ENCODE measurements at regions not wholly inside any gene's neighbourhood (a gene's known extent, or its start where the extent isn't known, plus 50 kb on each side); places are given as distances from the start of the nearest gene placed in this dataset.

DNA sequence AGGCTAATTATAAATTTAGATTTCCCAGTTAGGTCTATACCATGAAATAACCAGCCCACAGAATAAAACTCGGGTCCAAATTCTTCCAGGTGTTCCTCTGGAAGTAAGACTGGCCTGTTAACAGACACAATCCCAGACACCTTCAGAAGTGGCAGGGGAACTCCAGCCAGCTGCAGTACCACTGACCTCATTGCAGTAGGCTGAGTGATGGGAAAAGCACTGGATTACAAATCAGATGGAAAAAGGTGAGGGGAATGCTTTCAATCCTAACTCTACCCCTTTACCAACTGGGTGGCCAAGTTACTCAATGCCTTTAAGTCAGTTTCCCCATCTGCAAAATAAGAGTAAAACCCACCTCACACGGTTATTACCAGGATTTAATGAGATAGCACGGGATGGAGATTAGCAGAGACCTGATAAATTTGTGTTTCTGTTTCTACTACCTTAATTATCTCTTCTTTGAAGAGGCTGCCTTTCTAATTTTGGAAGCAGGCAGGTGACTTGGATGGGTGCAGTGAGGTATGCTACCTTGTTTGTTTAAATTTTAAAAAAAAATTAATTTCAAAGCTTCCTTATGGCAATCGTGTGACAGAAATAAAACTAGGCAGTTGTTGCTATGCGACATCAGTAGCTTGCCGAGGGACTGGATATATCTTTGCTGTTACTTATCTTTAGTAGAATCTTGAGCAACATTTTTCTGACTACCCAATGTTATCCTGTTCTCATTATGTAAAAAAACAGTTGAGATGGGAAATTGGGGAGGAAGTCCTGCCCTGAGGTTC, 167.3 kb upstream of the GRIN2B start:
- no peak for DNase-seq (ENCODE audit: low read depth, low spot score)

GRCh38 chr12:14153803-14154202, 172.4 kb upstream of the GRIN2B start:
- DNase-seq (ENCODE audit: low read depth, low spot score) = no peak

- no peak for DNase-seq (ENCODE audit: low read depth, low spot score)
These were observed 175.2 kb upstream of the GRIN2B start for GRCh38 chr12:14156606-14157005.

DNA sequence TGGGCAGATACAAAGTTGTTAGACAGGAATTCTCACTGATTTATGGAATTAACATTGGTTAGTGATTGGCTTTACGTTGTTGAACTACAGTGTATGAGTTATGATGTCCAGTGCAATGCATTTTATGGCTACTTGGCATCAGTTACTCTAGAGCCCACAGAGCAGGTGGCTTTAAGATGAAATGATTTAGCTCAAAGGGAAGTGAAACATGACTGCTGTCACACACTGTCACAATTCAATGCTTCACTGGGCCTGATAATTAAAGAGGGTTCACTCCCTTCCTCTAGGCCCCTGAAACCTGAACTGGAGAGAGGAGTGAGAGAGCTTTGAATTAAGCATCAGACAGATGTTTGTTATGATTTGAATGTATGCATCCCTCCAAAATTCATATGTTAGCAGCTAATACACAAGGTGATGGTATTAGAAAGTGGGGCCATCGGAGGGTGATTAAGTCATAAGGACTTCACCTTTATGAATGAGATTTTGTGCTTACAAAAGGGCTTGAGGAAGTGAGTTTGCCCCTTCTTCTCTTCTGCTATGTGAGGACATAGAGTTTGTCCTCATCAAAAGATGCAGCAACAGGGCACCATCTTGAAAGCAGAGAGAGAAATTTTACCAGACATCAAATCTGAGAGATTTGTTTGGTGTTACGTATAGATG, 175.8 kb upstream of the GRIN2B start:
- DNase-seq (ENCODE audit: low read depth, low spot score) = no peak

- no peak for DNase-seq (ENCODE audit: low read depth, low spot score)
These were observed 182.9 kb upstream of the GRIN2B start for GRCh38 chr12:14164266-14164665.

DNA sequence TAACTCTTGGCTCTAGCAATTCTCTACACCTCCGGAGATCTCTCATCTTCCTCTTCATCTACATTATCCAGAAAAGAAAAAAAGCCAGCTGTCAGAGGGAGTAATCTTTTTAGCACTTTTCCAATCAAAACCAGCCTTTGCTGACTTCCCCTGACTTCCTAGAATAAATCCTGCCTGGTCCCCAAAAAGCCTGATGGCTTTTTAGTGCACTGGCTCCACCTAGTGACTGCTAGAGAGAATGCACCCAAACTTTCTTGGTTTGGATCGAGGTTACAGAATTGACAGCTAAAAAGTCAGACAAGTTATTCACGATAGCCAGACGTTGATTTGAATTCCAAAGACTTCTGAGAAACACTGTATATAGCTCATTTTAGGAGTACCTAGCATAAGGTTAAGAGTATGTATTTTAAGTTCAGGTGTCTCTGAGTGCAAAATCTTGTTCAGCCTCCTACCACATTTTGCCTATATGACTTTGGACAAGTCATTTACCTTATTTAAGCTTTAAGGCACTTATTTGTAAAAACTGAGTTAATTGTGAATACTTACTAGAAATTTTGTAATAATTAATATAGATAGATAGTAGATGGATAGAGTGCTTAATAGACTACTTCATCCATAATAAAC, 185.7 kb upstream of the GRIN2B start:
- peak; percentile 28 for DNase-seq (ENCODE audit: low read depth, low spot score)

- DNase-seq (ENCODE audit: low read depth, low spot score) = no peak
These were observed 187.9 kb upstream of the GRIN2B start for GRCh38 chr12:14169281-14169680.

GRCh38 chr12:14171106-14171505, 189.7 kb upstream of the GRIN2B start:
- no peak for DNase-seq (ENCODE audit: low read depth, low spot score)

GRCh38 chr12:14175206-14175605, 190.3 kb upstream of the ATF7IP start:
- DNase-seq (ENCODE audit: low read depth, low spot score) = no peak

DNA sequence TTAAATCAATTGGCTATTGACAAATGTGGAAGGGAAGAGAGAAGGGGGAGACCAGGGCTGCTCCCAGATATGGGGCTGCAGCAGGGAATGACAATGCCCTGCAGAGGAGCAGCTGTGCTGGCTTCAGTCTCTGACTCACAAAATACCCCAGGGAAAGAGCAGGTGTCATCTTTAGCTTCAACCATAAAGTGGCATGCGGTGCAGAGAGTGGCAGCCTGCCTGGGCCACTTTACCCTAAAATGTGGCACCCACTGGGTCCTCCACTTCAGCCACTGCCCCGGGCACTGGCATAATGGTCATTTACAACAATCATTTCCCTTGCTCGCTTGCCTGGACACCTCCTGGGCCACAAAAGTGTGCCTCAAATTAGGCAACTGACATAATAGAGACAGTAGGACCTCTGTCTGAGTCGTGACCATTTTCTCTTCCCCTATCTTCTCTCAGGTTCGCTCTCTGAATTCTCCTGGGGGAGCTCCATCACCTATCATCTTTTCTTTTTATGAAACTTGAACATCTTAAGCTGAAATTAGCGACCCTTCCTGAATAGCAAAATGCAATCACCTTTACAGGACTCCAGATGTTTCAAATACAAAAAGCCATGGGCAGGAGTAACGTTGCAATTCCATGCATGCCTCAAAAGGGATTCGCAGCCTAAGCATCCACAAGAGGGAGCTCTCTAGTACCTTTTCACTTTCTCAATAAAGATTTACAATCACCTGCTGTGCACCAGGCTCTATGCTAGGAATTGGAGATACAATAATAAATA, 179.9 kb upstream of the ATF7IP start:
- DNase-seq (ENCODE audit: low read depth, low spot score) = peak; percentile 10

DNA sequence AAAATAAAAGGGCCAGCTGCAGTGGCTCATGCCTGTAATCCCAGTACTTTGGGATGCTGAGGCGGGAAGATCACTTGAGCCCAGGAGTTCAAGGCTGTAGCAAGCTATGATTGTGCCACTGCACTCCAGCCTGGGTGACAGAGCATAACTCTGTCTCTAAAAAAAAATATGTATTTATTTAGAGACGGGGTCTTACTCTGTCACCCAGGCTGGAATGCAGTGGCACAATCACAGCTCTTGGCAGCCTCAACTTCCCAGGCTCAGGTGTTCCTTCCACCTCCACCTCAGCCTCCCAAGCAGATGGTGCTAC, 179.3 kb upstream of the ATF7IP start:
- no peak for DNase-seq (ENCODE audit: low read depth, low spot score)

- DNase-seq (ENCODE audit: low read depth, low spot score) = no peak
These were observed 178.5 kb upstream of the ATF7IP start for GRCh38 chr12:14187002-14187401.

GRCh38 chr12:14187966-14188365, 177.5 kb upstream of the ATF7IP start:
- DNase-seq (ENCODE audit: low read depth, low spot score) = no peak

GRCh38 chr12:14188744-14189143, 176.7 kb upstream of the ATF7IP start:
- DNase-seq (ENCODE audit: low read depth, low spot score) = no peak

GRCh38 chr12:14190694-14191093, 174.8 kb upstream of the ATF7IP start:
- DNase-seq (ENCODE audit: low read depth, low spot score) = no peak

DNA sequence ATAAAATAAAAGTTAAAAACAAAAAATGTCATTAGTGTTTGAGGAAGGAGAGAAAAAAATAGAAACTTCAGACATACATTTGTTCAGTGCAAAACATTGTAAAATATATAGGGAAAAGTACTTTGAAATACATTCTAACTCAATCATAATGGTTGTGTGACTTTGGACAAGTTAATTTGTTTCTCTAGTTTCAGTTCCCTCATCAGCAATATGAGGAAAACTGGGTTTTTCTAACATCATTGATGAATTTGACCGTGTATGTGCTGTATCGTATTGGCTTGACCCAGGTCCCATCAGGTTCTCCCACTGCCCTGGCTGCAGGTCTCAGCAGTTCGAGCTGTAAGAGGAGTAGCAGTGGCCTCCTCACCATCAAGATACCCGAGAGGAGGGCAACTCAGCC, 173.9 kb upstream of the ATF7IP start:
- no peak for DNase-seq (ENCODE audit: low read depth, low spot score)

- no peak for DNase-seq (ENCODE audit: low read depth, low spot score)
These were observed 171.8 kb upstream of the ATF7IP start for GRCh38 chr12:14193639-14194038.

DNA sequence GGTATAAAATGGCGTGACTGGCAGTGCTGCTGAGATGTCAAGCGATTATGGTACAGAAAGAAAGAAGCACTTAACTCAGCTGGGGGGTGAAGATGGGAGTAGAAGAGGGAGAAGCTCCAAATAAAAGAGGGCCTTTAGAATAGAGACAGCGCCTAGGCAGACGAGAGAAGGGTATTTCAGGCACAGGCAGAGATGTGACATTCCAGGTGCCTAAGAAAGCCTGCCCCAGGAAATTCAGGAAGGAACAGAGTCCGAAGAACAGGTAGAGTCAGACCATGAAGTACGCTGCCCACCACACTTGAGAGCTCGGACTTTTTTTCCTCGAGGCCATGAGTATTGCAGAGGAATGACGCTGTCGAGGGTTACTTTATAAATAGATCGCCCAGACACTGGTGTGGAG, 170.9 kb upstream of the ATF7IP start:
- no peak for DNase-seq (ENCODE audit: low read depth, low spot score)

DNA sequence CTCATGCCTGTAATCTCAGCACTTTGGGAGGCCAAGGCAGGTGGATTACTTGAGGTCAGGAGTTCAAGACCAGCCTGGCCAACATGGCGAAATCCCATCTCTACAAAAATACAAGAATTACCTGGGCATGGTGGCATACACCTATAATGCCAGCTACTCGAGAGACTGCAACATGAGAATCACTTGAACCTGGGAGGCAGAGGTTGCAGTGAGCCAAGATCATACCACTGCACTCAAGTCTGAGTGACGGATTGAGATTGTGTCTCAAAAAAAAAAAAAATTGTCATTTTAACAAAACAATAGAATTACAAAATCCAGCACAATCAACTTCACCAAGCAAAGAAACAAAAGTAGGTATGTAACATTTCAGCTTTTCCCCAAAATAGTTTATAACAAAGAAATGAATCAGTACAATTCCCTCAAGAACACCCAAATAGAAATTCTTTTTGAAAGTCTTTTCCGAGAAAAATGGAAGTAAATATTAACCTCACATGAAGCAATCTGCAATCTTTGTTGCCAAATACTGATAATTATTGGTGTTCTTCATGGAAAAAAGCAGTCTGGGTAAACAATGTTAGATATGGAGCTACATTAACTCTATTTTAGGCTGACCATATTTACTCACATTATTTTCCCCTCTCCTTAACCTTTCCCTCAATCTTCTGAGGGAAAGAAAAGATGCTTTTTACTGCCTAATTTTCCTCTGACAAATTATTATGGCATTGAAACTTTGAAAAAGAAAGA, 165.9 kb upstream of the ATF7IP start:
- DNase-seq (ENCODE audit: low read depth, low spot score) = no peak

- DNase-seq (ENCODE audit: low read depth, low spot score) = no peak
These were observed 164.9 kb upstream of the ATF7IP start for GRCh38 chr12:14200598-14200997.

GRCh38 chr12:14201291-14201690, 164.2 kb upstream of the ATF7IP start:
- no peak for DNase-seq (ENCODE audit: low read depth, low spot score)
